K562 (cell line): ENCODE measurements at regions not wholly inside any gene's neighbourhood (a gene's known extent, or its start where the extent isn't known, plus 50 kb on each side); places are given as distances from the start of the nearest gene placed in this dataset.

Experiments
- ATAC-seq: fragments of 200-7000 bp; cut with Tn5 transposase; 3 replicates; pipeline ENCODE4 v1.9.1; 2020; ENCODE audit warnings: moderate library complexity
- BruUV-seq: library from RNA; stranded (reverse); fragments of 400-500 nt; replicated peaks from 2 replicates; lab custom pipeline; 2021; lab: Mats Ljungman, UMichigan
- CTCF ChIA-PET: fragments of 300-600 bp; formaldehyde crosslinking; extraction: SDS; loops from one replicate; lab custom pipeline; 2021; ENCODE audit warnings: low intra/inter-chr PET ratio; lab: Yijun Ruan, JAX
- POLR2A ChIA-PET: fragments of 300-600, 350-650 bp; sonication (Branson Sonifier 250); formaldehyde crosslinking; extraction: SDS; loops from one replicate; lab custom pipeline; 2021; ENCODE audit warnings: antibody characterized with exemption, inconsistent platforms; lab: Yijun Ruan, JAX
- DNase-seq, 4 experiments: peaks; one replicate each; pipeline versions ENCODE4 v3.0.0 to v3.0.0-alpha.2; 2011 to 2018; ENCODE audit warnings: low spot score in 3 of 4, mixed read lengths in 3 of 4; ENCODE audit errors: extremely low read depth in 1 of 4
- FAIRE-seq: peaks from 2 replicates; lab custom pipeline; 2011; peaks lifted over from hg19 to GRCh38; lab: Jason Lieb, UNC
- H2AFZ ChIP-seq: 2 replicates; pipeline ENCODE4 v1.6.0; 2011; ENCODE audit warnings: low read depth, low read length, control low read depth, inconsistent platforms
- H3K27ac ChIP-seq: fragments of 200-600 bp; 3 replicates; pipeline ENCODE4 v1.8.0; 2011; ENCODE audit warnings: low read depth, mild to moderate bottlenecking, control low read depth, inconsistent platforms, low read length, moderate library complexity, mixed read lengths; ENCODE audit errors: extremely low read depth
- H3K27me3 ChIP-seq, 2 experiments: fragments of 300-600 bp in 1 of 2; 2 replicates in 1 of 2; 3 replicates in 1 of 2; pipeline versions ENCODE4 v1.6.0 to v1.8.0; 2011; ENCODE audit warnings: inconsistent platforms in 2 of 2, low read length in 2 of 2, mild to moderate bottlenecking in 1 of 2, mixed read lengths in 1 of 2, moderate library complexity in 1 of 2; ENCODE audit not compliant: control insufficient read depth in 2 of 2, insufficient read depth in 2 of 2
- H3K36me3 ChIP-seq: fragments of 300-600 bp; 3 replicates; pipeline ENCODE4 v1.8.0; 2011; ENCODE audit warnings: mild to moderate bottlenecking, low read length, inconsistent platforms; ENCODE audit not compliant: control insufficient read depth, insufficient read depth
- H3K4me1 ChIP-seq, 2 experiments: fragments of 200-600 bp in 1 of 2; replicated peaks in 1 of 2; 2 replicates in 1 of 2; 3 replicates in 1 of 2; pipeline versions ENCODE4 v1.5.1 to v1.8.0; 2011; ENCODE audit warnings: inconsistent platforms in 2 of 2, low read length in 2 of 2, mild to moderate bottlenecking in 1 of 2, mixed read lengths in 1 of 2, moderate library complexity in 1 of 2; ENCODE audit not compliant: control insufficient read depth in 2 of 2, insufficient read depth in 2 of 2
- H3K4me2 ChIP-seq: 2 replicates; pipeline ENCODE4 v1.6.1; 2011; ENCODE audit warnings: low read length, control low read depth, inconsistent platforms, mixed read lengths; ENCODE audit not compliant: insufficient read depth
- H3K4me3 ChIP-seq: fragments of 200-600 bp; sonication (generic), shearing (Covaris generic); 2 replicates; pipeline ENCODE4 v1.5.1; 2016; ENCODE audit warnings: control low read depth, inconsistent platforms
- H3K79me2 ChIP-seq: fragments of 200-600 bp; 3 replicates; pipeline ENCODE4 v1.8.0; 2011; ENCODE audit warnings: low read length, inconsistent platforms; ENCODE audit not compliant: control insufficient read depth, insufficient read depth
- H3K9ac ChIP-seq, 2 experiments: 2 replicates each; pipeline versions ENCODE4 v1.6.0 to v1.6.1; 2011; ENCODE audit warnings: low read depth in 2 of 2, low read length in 2 of 2, control low read depth in 1 of 2, inconsistent platforms in 1 of 2, mild to moderate bottlenecking in 1 of 2, mixed read lengths in 1 of 2; ENCODE audit not compliant: insufficient read depth in 1 of 2
- H3K9me1 ChIP-seq: one replicate; pipeline ENCODE4 v1.6.0; 2011; ENCODE audit warnings: inconsistent platforms, mild to moderate bottlenecking, low read length, moderate library complexity; ENCODE audit not compliant: control insufficient read depth, insufficient read depth
- H3K9me3 ChIP-seq: replicated peaks from 2 replicates; pipeline ENCODE4 v1.5.1; 2011; ENCODE audit warnings: low read depth, low read length, inconsistent platforms; ENCODE audit not compliant: control insufficient read depth, insufficient read depth
- H4K20me1 ChIP-seq: replicated peaks from 2 replicates; pipeline ENCODE4 v1.6.1; 2011; ENCODE audit warnings: low read length, inconsistent platforms, mixed read lengths; ENCODE audit not compliant: control insufficient read depth, insufficient read depth
- HOMEZ ChIP-seq: fragments of 250-450 bp; sonication (Bioruptor Pico); IDR thresholded peaks from 2 replicates; pipeline ENCODE4 v1.4.0; 2020; ENCODE audit warnings: mild to moderate bottlenecking, moderate library complexity
- ID3 ChIP-seq, 2 experiments: fragments of 250-450 bp in 1 of 2; fragments of 450-650 bp in 1 of 2; sonication (Bioruptor Pico) in 1 of 2; IDR thresholded peaks; 2 replicates each; pipeline versions ENCODE4 v1.6.1 to v1.8.0; 2016 to 2021; ENCODE audit warnings: mild to moderate bottlenecking in 2 of 2, moderate library complexity in 2 of 2, missing compliant biosample characterization in 1 of 2, missing genetic modification characterization in 1 of 2
- KLF16 ChIP-seq: IDR thresholded peaks from 2 replicates; pipeline ENCODE4 v1.6.1; 2016; ENCODE audit warnings: antibody characterized with exemption
- L3MBTL2 ChIP-seq: fragments of 450-650 bp; IDR thresholded peaks from 2 replicates; pipeline ENCODE4 v1.6.1; 2016; ENCODE audit warnings: mild to moderate bottlenecking, moderate library complexity
- LARP7 ChIP-seq: fragments of 450-650 bp; IDR thresholded peaks from 2 replicates; pipeline ENCODE4 v1.6.1; 2016
- PHB ChIP-seq: fragments of 250-450 bp; sonication (Bioruptor Pico); IDR thresholded peaks from 2 replicates; pipeline ENCODE4 v1.5.0; 2021
- PRMT5 ChIP-seq: sonication (generic); formaldehyde crosslinking; IDR thresholded peaks from 2 replicates; pipeline ENCODE4 v1.5.0; 2020; ENCODE audit warnings: missing genetic modification reagents
- RBM15 ChIP-seq: fragments of 200-400 bp; formaldehyde crosslinking; IDR thresholded peaks from 2 replicates; pipeline ENCODE4 v1.6.1; 2018; ENCODE audit warnings: mild to moderate bottlenecking, low read length, moderate library complexity; ENCODE audit not compliant: insufficient read depth
- RBM17 ChIP-seq: fragments of 200-400 bp; formaldehyde crosslinking; IDR thresholded peaks from 2 replicates; pipeline ENCODE4 v1.6.1; 2017; ENCODE audit warnings: low read depth, mild to moderate bottlenecking, low read length, borderline replicate concordance
- SMAD3 ChIP-seq: fragments of 450-650 bp; formaldehyde crosslinking; conservative IDR thresholded peaks from 2 replicates; pipeline ENCODE4 v1.4.0; 2020; ENCODE audit warnings: mild to moderate bottlenecking
- TBL1XR1 ChIP-seq, 2 experiments: IDR thresholded peaks; 2 replicates each; pipeline ENCODE4 v1.6.1; 2012; ENCODE audit warnings: improper control_type of control experiment in 2 of 2, low read length in 2 of 2, mild to moderate bottlenecking in 1 of 2
- ZBTB5 ChIP-seq: fragments of 450-650 bp; IDR thresholded peaks from 2 replicates; pipeline ENCODE4 v1.6.1; 2017; ENCODE audit warnings: antibody characterized with exemption
- ZNF121 ChIP-seq: sonication (generic); formaldehyde crosslinking; conservative IDR thresholded peaks from 2 replicates; pipeline ENCODE4 v1.8.0; 2022; ENCODE audit warnings: missing genetic modification reagents
- ZNF3 ChIP-seq: fragments of 250-450 bp; sonication (Bioruptor Pico); IDR thresholded peaks from 2 replicates; pipeline ENCODE4 v1.5.0; 2021; ENCODE audit warnings: mild to moderate bottlenecking, moderate library complexity
- ZNF354B ChIP-seq: fragments of 250-450 bp; sonication (Bioruptor Pico); IDR thresholded peaks from 2 replicates; pipeline ENCODE4 v1.4.0; 2020
- ZNF449 ChIP-seq: fragments of 250-450 bp; sonication (Bioruptor Pico); IDR thresholded peaks from 2 replicates; pipeline ENCODE4 v1.8.0; 2022; ENCODE audit warnings: moderate library complexity, mild to moderate bottlenecking, inconsistent platforms
- ZNF76 ChIP-seq: fragments of 250-450 bp; sonication (Bioruptor Pico); IDR thresholded peaks from 2 replicates; pipeline ENCODE4 v1.4.0; 2020; ENCODE audit warnings: mild to moderate bottlenecking, moderate library complexity, borderline replicate concordance
- WGBS: fragments of 100-300 bp; shearing (Covaris generic); methylation state at CpG from one replicate; pipeline ENCODE4 v1.1.6; 2016; ENCODE audit warnings: low coverage, mixed read lengths; ENCODE audit not compliant: insufficient coverage; ENCODE audit errors: missing lambda C conversion rate; 5-methylcytosine and 5-hydroxymethylcytosine counted together
- in situ Hi-C: fragments of 300-500 bp; cut with MboI; formaldehyde crosslinking; loops from 4 replicates; pipeline ENCODE4 v1.15.0; 2018; ENCODE audit warnings: inconsistent platforms, mixed read lengths
- intact Hi-C: fragments of 100-400 bp; cut with micrococcal nuclease; formaldehyde crosslinking; loops from 2 replicates; pipeline ENCODE4 v1.14.2; 2022

- H3K4me3 ChIP-seq: no peak overlapping the region
- in situ Hi-C loops (no loop called here), intact Hi-C loops (no loop called here)
- no peaks in the 10 kb centered on the region for H4K20me1 ChIP-seq
- no peaks in the 10 kb centered on the region for H3K9me3 ChIP-seq
- DNase-seq (no peak), ATAC-seq (no peak), FAIRE-seq (no peak)
- H3K79me2 ChIP-seq: no peaks in the 10 kb centered on the region
- H3K4me1 ChIP-seq: no peaks in the 10 kb centered on the region
- no peak overlapping the region for H3K27ac ChIP-seq
- H2AFZ ChIP-seq: no peak overlapping the region
- H3K9ac ChIP-seq: no peak overlapping the region
- no TSS peak for BruUV-seq
- H3K9me1 ChIP-seq: no peaks in the 10 kb centered on the region
- CTCF ChIA-PET: no interaction called here
- no peaks in the 10 kb centered on the region for H3K36me3 ChIP-seq
- POLR2A ChIA-PET: no interaction called here
- H3K4me2 ChIP-seq: no peak overlapping the region
- no peaks in the 10 kb centered on the region for H3K27me3 ChIP-seq
- 0% methylated on average over 1 of the region's 1 CpG for WGBS
- TF ChIP-seq L3MBTL2: no peak
- no peak for TF ChIP-seq ZNF121
- no peak for TF ChIP-seq PHB
- no peak for TF ChIP-seq LARP7
- TF ChIP-seq TBL1XR1 (IDR thresholded peaks at IDR 0.05; ENCODE audit: low read length in 2 of 2): no peak
- no peak for TF ChIP-seq KLF16
- TF ChIP-seq ZNF76: no peak
- no peak for TF ChIP-seq ZBTB5
- no peak for TF ChIP-seq SMAD3 (CRISPR knock-in tag)
- no peak for TF ChIP-seq ZNF354B (CRISPR knock-in tag)
- TF ChIP-seq HOMEZ: no peak
- TF ChIP-seq ZNF3 (CRISPR knock-in tag): no peak
- no peak for TF ChIP-seq RBM17
- TF ChIP-seq RBM15: no peak
- no peak for TF ChIP-seq PRMT5
- no peak for TF ChIP-seq ZNF449 (CRISPR knock-in tag)
- TF ChIP-seq ID3 (CRISPR knock-in tag; IDR thresholded peaks at IDR 0.05): no peak
- no peak for TF ChIP-seq ID3 (tag; IDR thresholded peaks at IDR 0.05)
Observed at GRCh38 chr14:84584511-84584910, 945.4 kb upstream of the FLRT2 start.
